ENCODE measurements at regions not wholly inside any gene's neighbourhood (a gene's known extent, or its start where the extent isn't known, plus 50 kb on each side); places are given as distances from the start of the nearest gene placed in this dataset.

GRCh38 chr2:109702250-109702985 lies 88.3 kb downstream of the SOWAHC start:
- TF ChIP-seq CTCF (IDR thresholded peaks at IDR 0.05) (no peak), POLR2A (IDR thresholded peaks at IDR 0.05) (no peak), POLR2AphosphoS5 (IDR thresholded peaks at IDR 0.05) (no peak)

Data from sigmoid colon (tissue), 4 donors.